Nephron progenitor cell (in vitro differentiated cells): ENCODE measurements at regions not wholly inside any gene's neighbourhood (a gene's known extent, or its start where the extent isn't known, plus 50 kb on each side); places are given as distances from the start of the nearest gene placed in this dataset.

ENCODE experiments used
- DNase-seq: peaks from one replicate; pipeline ENCODE4 v3.0.0; 2021
- H3K27ac Mint-ChIP-seq: 2 replicates; pipeline ENCODE4 v1.8.0; 2021; ENCODE audit warnings: mild to moderate bottlenecking, moderate library complexity, mixed read lengths
- H3K27me3 Mint-ChIP-seq: 2 replicates; pipeline ENCODE4 v1.8.0; 2021; ENCODE audit warnings: mild to moderate bottlenecking, low read depth, mixed read lengths; ENCODE audit not compliant: poor library complexity
- H3K36me3 Mint-ChIP-seq: 2 replicates; pipeline ENCODE4 v1.8.0; 2021; ENCODE audit warnings: low read depth, mixed read lengths
- H3K4me1 Mint-ChIP-seq: 2 replicates; pipeline ENCODE4 v1.8.0; 2021; ENCODE audit warnings: mixed read lengths
- H3K4me3 Mint-ChIP-seq: 2 replicates; pipeline ENCODE4 v1.8.0; 2021; ENCODE audit warnings: mild to moderate bottlenecking, moderate library complexity, mixed read lengths
- H3K9me3 Mint-ChIP-seq: 2 replicates; pipeline ENCODE4 v1.8.0; 2021; ENCODE audit warnings: mild to moderate bottlenecking, moderate library complexity, mixed read lengths
- CTCF ChIP-seq: fragments of 200-600 bp; sonication (generic); IDR thresholded peaks from 2 replicates; pipeline ENCODE4 v1.5.0; 2021; ENCODE audit warnings: antibody characterized with exemption

- H3K4me3 Mint-ChIP-seq: no peak overlapping the region
- peaks cover 31% of the 10 kb centered on the region for H3K4me1 Mint-ChIP-seq
- no peaks in the 10 kb centered on the region for H3K36me3 Mint-ChIP-seq
- DNase-seq: no peak
- no peak overlapping the region for H3K27ac Mint-ChIP-seq
- no peak for TF ChIP-seq CTCF
- peaks cover 17% of the 10 kb centered on the region for H3K27me3 Mint-ChIP-seq
- no peaks in the 10 kb centered on the region for H3K9me3 Mint-ChIP-seq
These were observed 208.0 kb upstream of the PPP2R2D start for GRCh38 chr10:131692686-131693334.

GRCh38 chr10:131693766-131694165 is 207.0 kb upstream of the PPP2R2D start:
- Mint-ChIP-seq H3K36me3 (no peaks in the 10 kb centered on the region), H3K4me1 (peaks cover 31% of the 10 kb centered on the region), H3K9me3 (no peaks in the 10 kb centered on the region), H3K4me3 (no peak overlapping the region), H3K27ac (no peak overlapping the region), H3K27me3 (peaks cover 17% of the 10 kb centered on the region)
- TF ChIP-seq CTCF: no peak
- no peak for DNase-seq

GRCh38 chr10:131694168-131694780 is 206.5 kb upstream of the PPP2R2D start:
- Mint-ChIP-seq H3K4me3 (no peak overlapping the region), H3K27me3 (peaks cover 17% of the 10 kb centered on the region), H3K27ac (no peak overlapping the region), H3K36me3 (no peaks in the 10 kb centered on the region), H3K9me3 (no peaks in the 10 kb centered on the region), H3K4me1 (peaks cover 29% of the 10 kb centered on the region)
- DNase-seq: no peak
- no peak for TF ChIP-seq CTCF

- Mint-ChIP-seq H3K36me3 (no peaks in the 10 kb centered on the region), H3K27me3 (peaks cover 17% of the 10 kb centered on the region), H3K9me3 (no peaks in the 10 kb centered on the region), H3K4me1 (peaks cover 22% of the 10 kb centered on the region), H3K27ac (no peak overlapping the region), H3K4me3 (no peak overlapping the region)
- DNase-seq: no peak
- no peak for TF ChIP-seq CTCF
These were observed 205.9 kb upstream of the PPP2R2D start for GRCh38 chr10:131694781-131695495.

- H3K27me3 Mint-ChIP-seq: peaks cover 18% of the 10 kb centered on the region
- no peaks in the 10 kb centered on the region for H3K36me3 Mint-ChIP-seq
- H3K4me1 Mint-ChIP-seq: peaks cover 16% of the 10 kb centered on the region
- H3K4me3 Mint-ChIP-seq: no peak overlapping the region
- DNase-seq: no peak
- H3K9me3 Mint-ChIP-seq: no peaks in the 10 kb centered on the region
- H3K27ac Mint-ChIP-seq: no peak overlapping the region
- TF ChIP-seq CTCF: no peak
These were observed 205.2 kb upstream of the PPP2R2D start for GRCh38 chr10:131695496-131696165.
